ENCODE measurements at regions not wholly inside any gene's neighbourhood (a gene's known extent, or its start where the extent isn't known, plus 50 kb on each side); places are given as distances from the start of the nearest gene placed in this dataset.

DNA sequence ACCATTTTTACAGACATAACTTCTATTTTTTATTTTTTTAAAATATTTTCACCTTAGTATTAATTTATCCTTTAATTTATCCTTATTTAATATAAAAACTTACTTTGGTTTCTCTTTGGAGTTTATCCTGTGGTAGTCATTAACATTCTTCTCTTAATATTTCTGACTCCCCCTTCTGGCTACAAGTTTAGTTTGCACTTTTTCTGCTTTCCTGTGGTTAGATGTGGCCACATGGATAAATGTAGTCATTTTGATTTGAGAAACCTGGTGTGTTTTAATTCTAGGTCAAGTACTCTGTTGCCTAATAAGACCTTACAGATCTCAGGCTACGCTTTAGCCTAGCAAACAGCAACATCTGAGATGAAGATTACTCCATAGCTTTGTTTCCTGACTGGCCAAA lies 1187.5 kb downstream of the HACE1 start:
- TF ChIP-seq, protein P1, sequence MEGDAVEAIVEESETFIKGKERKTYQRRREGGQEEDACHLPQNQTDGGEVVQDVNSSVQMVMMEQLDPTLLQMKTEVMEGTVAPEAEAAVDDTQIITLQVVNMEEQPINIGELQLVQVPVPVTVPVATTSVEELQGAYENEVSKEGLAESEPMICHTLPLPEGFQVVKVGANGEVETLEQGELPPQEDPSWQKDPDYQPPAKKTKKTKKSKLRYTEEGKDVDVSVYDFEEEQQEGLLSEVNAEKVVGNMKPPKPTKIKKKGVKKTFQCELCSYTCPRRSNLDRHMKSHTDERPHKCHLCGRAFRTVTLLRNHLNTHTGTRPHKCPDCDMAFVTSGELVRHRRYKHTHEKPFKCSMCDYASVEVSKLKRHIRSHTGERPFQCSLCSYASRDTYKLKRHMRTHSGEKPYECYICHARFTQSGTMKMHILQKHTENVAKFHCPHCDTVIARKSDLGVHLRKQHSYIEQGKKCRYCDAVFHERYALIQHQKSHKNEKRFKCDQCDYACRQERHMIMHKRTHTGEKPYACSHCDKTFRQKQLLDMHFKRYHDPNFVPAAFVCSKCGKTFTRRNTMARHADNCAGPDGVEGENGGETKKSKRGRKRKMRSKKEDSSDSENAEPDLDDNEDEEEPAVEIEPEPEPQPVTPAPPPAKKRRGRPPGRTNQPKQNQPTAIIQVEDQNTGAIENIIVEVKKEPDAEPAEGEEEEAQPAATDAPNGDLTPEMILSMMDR (IDR thresholded peaks at IDR 0.05; ENCODE audit: insufficient read depth, low read length, poor library complexity, severe bottlenecking), result no peak
- no peak for TF ChIP-seq EZH2phosphoT487 (conservative IDR thresholded peaks at IDR 0.05; ENCODE audit: low read length)
